ENCODE measurements at regions not wholly inside any gene's neighbourhood (a gene's known extent, or its start where the extent isn't known, plus 50 kb on each side); places are given as distances from the start of the nearest gene placed in this dataset.
"Not testable (repeated sequence)": the region's sequence is repeated elsewhere in the genome, so short reads cannot be mapped to it uniquely, and the experiment has no call there.

- DNase-seq (ENCODE audit: low read depth), result no peak
These were observed 636.7 kb downstream of the RFPL4B start for GRCh38 chr6:112983713-112984261.

GRCh38 chr6:112984899-112985298 is 637.8 kb downstream of the RFPL4B start:
- DNase-seq (ENCODE audit: low read depth), result no peak

- DNase-seq (ENCODE audit: low read depth), result no peak
These were observed 639.2 kb downstream of the RFPL4B start for GRCh38 chr6:112986321-112986720.

GRCh38 chr6:112988748-112989147 is 641.6 kb downstream of the RFPL4B start:
- no peak for DNase-seq (ENCODE audit: low read depth)

- DNase-seq (ENCODE audit: low read depth), result no peak
These were observed 643.8 kb downstream of the RFPL4B start for GRCh38 chr6:112990971-112991370.

DNA sequence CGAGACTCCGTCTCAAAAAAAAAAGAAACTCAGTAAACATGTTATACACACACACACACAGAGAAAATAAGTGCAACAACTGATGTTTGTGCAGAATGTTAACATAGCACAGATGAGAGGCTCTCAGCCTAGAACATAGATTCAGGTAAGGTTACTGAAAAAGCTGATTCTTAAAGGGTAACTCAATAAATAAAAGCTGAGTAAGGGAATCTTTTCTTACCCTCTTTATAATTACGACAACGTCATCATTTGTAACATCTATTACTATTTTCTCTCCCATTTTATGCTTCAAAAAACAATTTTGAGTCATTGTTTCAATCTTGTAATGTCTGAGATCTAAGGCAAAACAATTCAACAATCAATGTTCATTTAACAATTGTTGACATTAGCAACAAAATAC is 644.8 kb downstream of the RFPL4B start:
- DNase-seq (ENCODE audit: low read depth), result no peak

GRCh38 chr6:112997421-112998085 is 650.4 kb downstream of the RFPL4B start:
- no peak for DNase-seq (ENCODE audit: low read depth)

DNA sequence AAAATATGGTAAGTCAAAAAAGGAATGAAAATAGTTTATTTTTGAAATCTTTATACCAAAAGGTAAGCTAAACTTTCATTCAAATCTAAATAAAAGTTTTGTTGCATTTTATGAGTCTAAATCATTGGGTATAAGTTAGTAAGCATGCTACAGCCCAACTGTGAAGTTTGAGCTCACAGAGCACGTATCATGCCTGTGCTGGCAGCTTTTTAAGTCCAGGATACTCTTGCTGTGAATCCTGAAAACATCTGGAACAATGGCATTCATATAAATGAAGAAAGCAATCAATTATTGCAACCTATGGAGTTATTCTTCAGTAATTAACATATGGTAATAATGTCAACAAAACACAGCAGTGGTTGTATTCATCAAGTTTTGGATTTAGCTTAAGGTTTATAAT is 656.9 kb downstream of the RFPL4B start:
- DNase-seq (ENCODE audit: low read depth), result no peak

GRCh38 chr6:113004470-113005270 is 657.5 kb downstream of the RFPL4B start:
- DNase-seq (ENCODE audit: low read depth), result no peak

DNA sequence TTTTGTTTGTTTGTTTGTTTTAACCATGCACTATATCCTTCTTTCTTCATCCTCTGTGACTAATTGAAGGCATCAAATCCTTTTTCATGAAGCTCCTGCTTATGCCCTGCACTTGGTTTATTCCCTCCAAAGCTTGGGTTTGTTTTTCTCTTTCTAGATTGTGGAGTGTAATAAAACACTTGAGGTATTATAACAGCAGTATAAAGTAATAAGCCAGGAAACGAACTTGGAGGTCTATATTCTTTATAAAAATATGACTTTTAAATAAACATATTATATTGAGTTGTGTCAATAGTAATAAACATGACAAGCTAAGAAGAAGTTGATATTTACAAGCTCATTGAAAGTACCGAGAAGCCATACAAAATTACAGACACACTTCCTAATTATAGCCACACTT is 659.4 kb downstream of the RFPL4B start:
- no peak for DNase-seq (ENCODE audit: low read depth)

DNA sequence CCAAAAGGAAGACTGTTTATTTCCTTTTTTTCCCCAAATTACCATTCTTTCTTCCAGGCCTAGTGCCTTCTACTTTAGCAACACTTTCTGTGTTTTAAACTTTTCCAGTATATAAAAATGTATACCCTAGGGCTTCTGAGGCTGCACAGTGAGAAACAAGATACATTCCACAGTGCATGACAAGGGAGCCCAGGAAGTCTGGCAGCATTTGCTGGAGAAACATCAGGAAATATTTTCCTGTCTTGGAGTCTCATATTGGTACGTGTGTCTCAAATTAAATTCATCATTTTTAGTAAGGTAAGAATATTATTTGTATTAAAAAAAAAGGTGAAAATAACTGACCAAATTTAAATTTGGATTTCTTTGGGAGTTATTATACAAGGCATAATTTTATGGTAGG is 662.6 kb downstream of the RFPL4B start:
- no peak for DNase-seq (ENCODE audit: low read depth)

DNA sequence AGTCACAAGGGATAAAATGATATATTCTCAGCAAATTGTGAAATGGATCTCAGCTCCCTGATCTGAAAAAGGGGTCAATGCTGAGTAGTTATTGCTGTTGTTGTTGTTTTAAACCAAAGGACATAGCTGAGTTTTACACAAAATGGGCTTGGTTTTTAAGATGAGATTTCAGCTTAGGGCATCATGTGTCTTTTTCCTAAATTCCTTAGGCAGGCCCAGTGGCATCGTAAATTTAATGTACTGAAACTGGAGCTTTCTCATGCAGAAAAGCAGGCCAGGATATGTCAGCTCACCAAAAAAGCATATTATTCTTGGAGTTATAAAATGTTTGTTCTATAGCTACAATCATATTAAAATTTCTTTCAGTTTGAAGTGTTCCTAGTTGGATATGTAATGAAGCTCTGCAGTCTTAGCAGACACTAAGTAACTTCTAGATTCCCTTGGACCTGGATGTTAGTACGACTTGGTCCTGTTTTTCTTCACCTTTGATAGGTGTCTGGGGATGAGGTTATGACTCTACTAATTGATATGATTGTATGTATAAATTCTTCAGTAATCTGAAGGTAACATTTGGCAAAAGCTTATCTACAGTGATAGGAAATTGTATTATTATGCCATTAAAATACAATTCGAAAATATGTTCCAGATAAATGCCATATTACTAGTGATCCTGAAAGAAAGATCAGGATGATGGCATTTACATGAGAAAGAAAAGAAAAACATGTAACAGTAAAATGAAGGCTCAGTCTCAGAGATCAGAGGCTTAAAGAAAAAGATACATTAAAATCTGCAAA is 663.3 kb downstream of the RFPL4B start:
- no peak for DNase-seq (ENCODE audit: low read depth)

DNA sequence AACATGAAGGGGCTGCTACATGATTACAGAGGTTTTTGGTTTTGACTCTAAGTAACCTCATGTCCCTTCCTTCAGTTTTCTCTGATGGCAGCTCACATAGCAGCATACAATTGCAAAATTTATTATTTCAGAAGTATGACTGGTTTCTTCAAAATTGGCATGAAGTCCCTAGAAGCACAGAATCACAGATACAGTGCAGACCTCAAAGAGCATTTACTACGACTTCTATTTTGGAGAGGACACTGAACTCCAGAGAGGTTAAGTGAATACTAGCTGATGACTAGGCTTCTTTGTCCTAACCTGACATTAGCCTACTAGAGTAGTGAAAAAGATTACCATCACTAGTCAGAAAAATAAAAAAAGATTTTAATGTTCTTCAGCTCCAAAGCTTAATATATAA is 664.3 kb downstream of the RFPL4B start:
- DNase-seq (ENCODE audit: low read depth), result no peak

DNA sequence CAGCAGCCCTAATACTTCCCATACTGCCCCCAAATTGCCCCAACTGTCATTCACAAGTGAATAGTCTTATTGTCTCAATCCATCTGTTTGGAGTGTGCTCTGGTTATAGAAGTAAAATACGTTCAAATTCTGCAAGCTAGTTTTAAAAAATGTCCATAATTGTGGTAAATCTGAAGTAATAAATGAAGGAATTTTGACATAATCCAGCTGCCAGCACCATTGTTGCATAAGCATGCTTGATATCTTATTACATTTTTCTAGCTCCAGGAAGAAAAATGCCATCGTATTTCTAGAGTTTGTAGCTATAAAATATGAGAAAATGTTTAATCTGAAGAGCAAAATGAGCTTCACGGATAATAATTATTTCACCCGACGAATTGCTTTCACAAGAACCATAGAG is 664.7 kb downstream of the RFPL4B start:
- DNase-seq (ENCODE audit: low read depth), result no peak

DNA sequence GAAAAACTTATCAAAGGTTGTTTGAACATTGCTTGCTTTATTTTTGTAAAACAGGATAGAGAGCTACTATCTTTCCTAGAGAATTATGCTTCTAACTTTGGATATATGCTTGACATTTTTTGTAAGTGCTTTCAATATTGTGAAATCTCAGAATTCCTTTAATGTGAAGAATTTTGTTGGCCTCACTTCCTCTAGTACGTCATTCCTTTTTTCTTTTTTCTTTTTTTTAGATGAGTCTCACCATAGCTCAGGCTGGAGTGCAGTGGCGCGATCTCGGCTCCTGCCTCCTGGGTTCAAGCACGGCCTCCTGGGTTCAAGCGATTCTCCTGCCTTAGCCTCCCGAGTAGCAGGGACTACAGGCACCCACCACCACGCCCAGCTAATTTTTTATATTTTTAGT is 668.1 kb downstream of the RFPL4B start:
- no peak for DNase-seq (ENCODE audit: low read depth)

DNA sequence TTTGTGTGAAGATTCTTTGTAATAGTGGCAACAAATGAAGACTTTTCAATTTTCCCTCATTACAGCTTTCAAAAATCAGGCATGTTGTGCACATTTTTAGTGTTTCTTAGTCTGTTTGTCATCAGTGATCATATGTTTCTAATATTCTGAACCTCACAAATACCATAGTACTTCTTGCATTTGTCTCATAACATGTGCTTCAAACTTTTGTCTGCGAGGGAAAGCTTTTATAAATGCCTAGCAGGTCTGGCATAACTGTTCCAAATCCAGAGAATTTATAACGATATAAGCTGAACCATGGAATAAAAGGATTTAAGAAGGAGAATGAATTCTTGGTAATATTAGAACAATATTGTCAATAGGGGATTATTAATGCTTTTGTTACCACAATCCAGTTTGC is 670.2 kb downstream of the RFPL4B start:
- DNase-seq (ENCODE audit: low read depth), result no peak

GRCh38 chr6:113018351-113019151 is 671.4 kb downstream of the RFPL4B start:
- DNase-seq (ENCODE audit: low read depth), result peak; percentile 43

GRCh38 chr6:113019176-113019575 is 672.0 kb downstream of the RFPL4B start:
- no peak for DNase-seq (ENCODE audit: low read depth)

GRCh38 chr6:113027780-113028179 is 680.6 kb downstream of the RFPL4B start:
- DNase-seq (ENCODE audit: low read depth), result no peak

DNA sequence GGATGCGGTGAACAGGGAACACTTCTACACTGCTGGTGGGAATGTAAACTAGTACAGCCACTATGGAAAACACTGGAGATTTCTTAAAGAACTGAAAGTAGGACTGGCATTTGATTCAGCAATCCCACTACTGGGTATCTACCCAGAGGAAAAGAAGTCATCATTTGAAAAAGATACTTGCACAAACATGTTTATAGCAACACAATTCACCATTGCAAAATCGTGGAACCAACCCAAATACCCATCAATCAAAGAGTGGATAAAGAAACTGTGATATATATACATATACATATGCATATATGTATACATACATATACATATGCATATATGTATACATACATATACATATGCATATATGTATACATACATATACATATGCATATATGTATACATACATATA is 682.0 kb downstream of the RFPL4B start:
- DNase-seq (ENCODE audit: low read depth), result not testable (repeated sequence)

DNA sequence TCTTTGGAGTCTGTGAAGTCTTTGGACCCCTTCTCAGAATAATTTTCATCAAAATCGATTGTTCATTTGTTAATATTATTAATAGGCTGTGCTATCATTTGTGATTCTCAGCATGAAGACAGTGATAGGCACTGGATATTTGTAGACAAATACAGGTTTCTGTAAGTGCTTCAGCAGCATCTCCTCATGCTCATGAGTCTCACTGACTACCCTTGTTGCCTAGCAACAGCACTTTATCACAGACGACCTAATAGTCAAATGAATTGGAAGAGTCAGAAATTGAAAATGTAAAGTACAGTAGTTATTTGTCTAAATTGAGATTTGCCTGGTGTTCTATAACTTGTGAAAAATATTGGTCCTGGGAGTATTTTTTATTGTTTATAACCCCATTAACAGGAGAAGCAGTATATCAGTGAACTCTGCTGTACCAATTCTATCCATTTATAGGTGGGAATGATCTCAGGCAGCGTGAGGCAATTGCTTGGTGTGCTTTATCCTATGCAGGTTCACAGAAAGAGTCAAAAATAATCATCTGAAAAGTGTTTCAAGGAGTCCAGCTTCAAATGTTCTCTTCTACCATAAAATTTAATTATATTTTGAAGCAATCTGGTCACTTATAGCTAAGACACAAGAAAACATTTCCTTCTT is 684.6 kb downstream of the RFPL4B start:
- no peak for DNase-seq (ENCODE audit: low read depth)
